SJCRH30 (cell line): ENCODE measurements at regions not wholly inside any gene's neighbourhood (a gene's known extent, or its start where the extent isn't known, plus 50 kb on each side); places are given as distances from the start of the nearest gene placed in this dataset.

Source experiments
- DNase-seq, 2 experiments: peaks; one replicate each; pipeline ENCODE4 v3.0.0-alpha.2; 2015 to 2020
- H3K27ac ChIP-seq: fragments of 250-450 bp; sonication (Bioruptor Pico); 2 replicates; pipeline ENCODE4 v1.5.1; 2020; ENCODE audit warnings: mild to moderate bottlenecking, moderate library complexity
- H3K27me3 ChIP-seq: fragments of 250-450 bp; sonication (Bioruptor Pico); 2 replicates; pipeline ENCODE4 v1.5.1; 2020; ENCODE audit warnings: mild to moderate bottlenecking, moderate library complexity
- H3K36me3 ChIP-seq: fragments of 250-450 bp; sonication (Bioruptor Pico); 2 replicates; pipeline ENCODE4 v1.5.1; 2020; ENCODE audit warnings: mild to moderate bottlenecking, moderate library complexity
- H3K4me1 ChIP-seq: fragments of 250-450 bp; sonication (Bioruptor Pico); 2 replicates; pipeline ENCODE4 v1.5.1; 2020; ENCODE audit warnings: mild to moderate bottlenecking, moderate library complexity
- H3K4me3 ChIP-seq: fragments of 250-450 bp; sonication (Bioruptor Pico); 2 replicates; pipeline ENCODE4 v1.5.1; 2020; ENCODE audit warnings: mild to moderate bottlenecking, moderate library complexity
- H3K9me3 ChIP-seq: fragments of 250-450 bp; sonication (Bioruptor Pico); replicated peaks from 2 replicates; pipeline ENCODE4 v1.5.1; 2020; ENCODE audit warnings: mild to moderate bottlenecking, moderate library complexity

DNA sequence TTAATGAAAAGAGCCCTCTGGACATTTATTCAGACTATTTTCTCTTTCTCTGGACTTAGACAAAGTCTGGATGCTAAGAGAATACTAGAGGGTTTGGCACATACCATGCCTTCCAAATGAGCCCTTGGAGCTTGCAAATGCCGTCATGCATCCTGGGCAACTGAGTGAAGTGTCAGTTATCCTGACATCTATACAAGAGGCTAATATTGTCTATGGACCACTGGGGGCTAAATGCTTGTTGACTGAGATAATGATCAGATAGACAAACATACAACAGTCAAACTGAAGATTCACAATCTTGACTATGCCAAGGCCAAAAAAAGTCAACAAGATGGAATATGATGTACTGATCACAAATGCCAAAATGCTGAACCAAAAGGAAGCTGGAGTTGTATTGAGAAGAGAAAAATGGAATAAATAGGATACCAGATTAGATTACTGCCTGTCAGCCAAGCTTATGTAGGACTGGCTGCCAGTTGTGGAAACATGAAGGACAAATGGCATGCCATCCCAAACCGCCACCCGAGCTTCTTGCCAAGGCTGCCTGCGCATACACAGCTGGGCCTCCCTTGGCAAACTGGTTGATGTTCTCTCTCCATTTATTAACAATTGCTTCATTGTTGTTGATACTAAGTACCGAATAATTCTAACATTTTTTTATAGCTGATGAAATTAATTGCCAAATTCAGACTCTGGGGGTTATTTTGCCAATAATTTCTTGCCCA lies 240.1 kb upstream of the GRAMD2B start:
- DNase-seq: no peak

DNA sequence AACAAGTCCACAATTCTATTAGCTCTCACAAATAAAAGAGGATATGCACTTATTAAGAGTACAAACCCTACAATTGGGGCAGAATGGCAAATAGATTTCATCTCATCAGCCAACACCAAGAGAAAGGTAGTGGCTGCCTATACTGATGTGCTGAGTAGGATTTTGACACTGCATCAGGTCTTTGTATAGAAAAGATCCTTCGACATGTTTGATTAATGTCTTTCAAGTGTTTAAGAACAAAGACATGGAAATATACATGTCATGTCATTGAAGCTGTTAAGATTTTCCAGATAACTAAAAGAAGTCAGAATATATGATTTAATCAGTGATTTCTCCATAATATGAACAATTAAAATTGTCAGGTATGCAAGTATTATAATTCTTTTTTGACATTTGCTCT lies 238.7 kb upstream of the GRAMD2B start:
- Histone ChIP-seq H3K4me3 (no peak overlapping the region), H3K4me1 (no peaks in the 10 kb centered on the region), H3K9me3 (no peaks in the 10 kb centered on the region), H3K36me3 (no peaks in the 10 kb centered on the region), H3K27me3 (no peaks in the 10 kb centered on the region), H3K27ac (no peak overlapping the region)
- no peak for DNase-seq

More for the DNA sequence above, 240.1 kb upstream of the GRAMD2B start:
- H3K9me3 ChIP-seq: no peaks in the 10 kb centered on the region
- H3K4me3 ChIP-seq: no peak overlapping the region
- H3K36me3 ChIP-seq: no peaks in the 10 kb centered on the region
- H3K27ac ChIP-seq: no peak overlapping the region
- H3K27me3 ChIP-seq: no peaks in the 10 kb centered on the region
- no peaks in the 10 kb centered on the region for H3K4me1 ChIP-seq

- no peak for DNase-seq
- no peaks in the 10 kb centered on the region for H3K36me3 ChIP-seq
- H3K4me3 ChIP-seq: no peak overlapping the region
- H3K9me3 ChIP-seq: no peaks in the 10 kb centered on the region
- no peak overlapping the region for H3K27ac ChIP-seq
- H3K27me3 ChIP-seq: no peaks in the 10 kb centered on the region
- no peaks in the 10 kb centered on the region for H3K4me1 ChIP-seq
These were observed 237.0 kb upstream of the GRAMD2B start for GRCh38 chr5:126186210-126186609.

DNA sequence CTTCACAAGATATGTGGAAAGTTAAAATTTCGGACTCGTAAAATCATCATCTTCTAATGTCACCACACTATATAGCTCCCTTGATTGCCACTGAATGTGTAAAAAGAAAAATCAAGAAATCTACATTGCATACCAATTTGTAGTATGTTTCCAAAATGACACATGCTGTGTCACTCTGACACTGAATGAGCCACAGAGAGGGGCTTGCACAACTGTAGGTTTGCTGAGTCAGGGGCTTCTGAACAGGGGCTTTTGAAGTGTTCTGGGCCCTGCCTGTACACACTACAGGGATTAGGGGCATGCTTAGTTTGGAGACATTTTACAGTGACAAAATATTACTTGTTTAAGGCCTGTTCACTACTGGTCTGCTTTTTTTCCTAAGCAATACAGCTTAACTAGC lies 234.4 kb upstream of the GRAMD2B start:
- no peaks in the 10 kb centered on the region for H3K36me3 ChIP-seq
- no peak overlapping the region for H3K27ac ChIP-seq
- DNase-seq: no peak
- no peaks in the 10 kb centered on the region for H3K9me3 ChIP-seq
- H3K4me3 ChIP-seq: no peak overlapping the region
- no peaks in the 10 kb centered on the region for H3K27me3 ChIP-seq
- no peaks in the 10 kb centered on the region for H3K4me1 ChIP-seq

GRCh38 chr5:126189231-126189630 lies 234.0 kb upstream of the GRAMD2B start:
- no peaks in the 10 kb centered on the region for H3K27me3 ChIP-seq
- no peak overlapping the region for H3K4me3 ChIP-seq
- H3K9me3 ChIP-seq: no peaks in the 10 kb centered on the region
- no peaks in the 10 kb centered on the region for H3K4me1 ChIP-seq
- H3K27ac ChIP-seq: no peak overlapping the region
- DNase-seq: no peak
- no peaks in the 10 kb centered on the region for H3K36me3 ChIP-seq

GRCh38 chr5:126189862-126190261 lies 233.3 kb upstream of the GRAMD2B start:
- Histone ChIP-seq H3K9me3 (no peaks in the 10 kb centered on the region), H3K36me3 (no peaks in the 10 kb centered on the region), H3K4me1 (no peaks in the 10 kb centered on the region), H3K27ac (no peak overlapping the region), H3K27me3 (no peaks in the 10 kb centered on the region), H3K4me3 (no peak overlapping the region)
- DNase-seq: no peak

GRCh38 chr5:126192226-126192625 lies 231.0 kb upstream of the GRAMD2B start:
- Histone ChIP-seq H3K36me3 (no peaks in the 10 kb centered on the region), H3K27me3 (no peaks in the 10 kb centered on the region), H3K9me3 (no peaks in the 10 kb centered on the region), H3K4me1 (no peaks in the 10 kb centered on the region), H3K27ac (no peak overlapping the region), H3K4me3 (no peak overlapping the region)
- DNase-seq: no peak

GRCh38 chr5:126195410-126196100 lies 227.7 kb upstream of the GRAMD2B start:
- no peak for DNase-seq
- Histone ChIP-seq H3K4me3 (no peak overlapping the region), H3K27ac (no peak overlapping the region), H3K9me3 (no peaks in the 10 kb centered on the region), H3K27me3 (no peaks in the 10 kb centered on the region), H3K36me3 (no peaks in the 10 kb centered on the region), H3K4me1 (no peaks in the 10 kb centered on the region)

GRCh38 chr5:126198531-126198930 lies 224.7 kb upstream of the GRAMD2B start:
- H3K27ac ChIP-seq: no peak overlapping the region
- no peaks in the 10 kb centered on the region for H3K27me3 ChIP-seq
- H3K9me3 ChIP-seq: no peaks in the 10 kb centered on the region
- no peaks in the 10 kb centered on the region for H3K36me3 ChIP-seq
- DNase-seq: no peak
- no peaks in the 10 kb centered on the region for H3K4me1 ChIP-seq
- H3K4me3 ChIP-seq: no peak overlapping the region

DNA sequence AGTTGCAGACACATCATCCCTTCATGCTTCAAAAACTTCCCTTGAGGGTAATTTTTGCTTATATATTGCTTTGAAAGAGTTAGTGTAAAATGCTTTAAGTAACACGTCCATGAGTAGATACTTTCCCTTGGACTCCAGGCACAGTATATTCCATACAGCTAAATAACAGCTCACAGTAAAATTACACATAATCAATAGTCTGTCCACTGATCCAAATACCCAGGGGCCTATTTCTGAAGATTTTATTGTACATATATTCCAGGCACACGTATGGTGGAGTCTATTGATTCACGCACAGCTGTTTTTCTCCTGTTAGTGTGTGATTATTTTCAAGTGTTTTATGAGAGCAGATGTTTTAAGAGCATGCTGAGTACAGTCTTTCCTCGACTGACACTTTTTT lies 223.7 kb upstream of the GRAMD2B start:
- H3K4me3 ChIP-seq: no peak overlapping the region
- H3K27ac ChIP-seq: no peak overlapping the region
- H3K9me3 ChIP-seq: no peaks in the 10 kb centered on the region
- no peaks in the 10 kb centered on the region for H3K4me1 ChIP-seq
- H3K27me3 ChIP-seq: no peaks in the 10 kb centered on the region
- no peak for DNase-seq
- H3K36me3 ChIP-seq: no peaks in the 10 kb centered on the region

DNA sequence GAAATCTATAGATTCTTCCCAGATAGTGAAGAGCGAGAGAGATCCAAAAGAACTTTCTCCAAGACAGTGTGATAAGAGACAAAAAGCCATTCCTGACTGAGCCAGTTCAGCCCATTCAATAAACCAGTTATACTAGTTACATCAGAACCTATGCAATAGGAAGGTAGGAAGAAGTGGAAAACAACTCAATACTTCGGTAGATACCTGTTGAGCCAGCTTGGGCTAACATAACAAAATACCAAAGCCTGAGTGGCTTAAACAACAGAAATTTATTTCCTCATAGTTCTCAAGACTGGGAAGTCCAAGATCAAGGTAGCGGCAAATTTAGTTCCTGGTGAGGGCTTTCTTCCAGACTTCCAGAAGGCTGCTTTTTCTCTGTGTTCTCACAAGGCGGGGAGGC lies 214.5 kb upstream of the GRAMD2B start:
- Histone ChIP-seq H3K9me3 (no peaks in the 10 kb centered on the region), H3K4me1 (no peaks in the 10 kb centered on the region), H3K4me3 (no peak overlapping the region), H3K27me3 (no peaks in the 10 kb centered on the region), H3K27ac (no peak overlapping the region), H3K36me3 (no peaks in the 10 kb centered on the region)
- DNase-seq: no peak

- Histone ChIP-seq H3K27me3 (no peaks in the 10 kb centered on the region), H3K36me3 (no peaks in the 10 kb centered on the region), H3K4me1 (no peaks in the 10 kb centered on the region), H3K27ac (no peak overlapping the region), H3K4me3 (no peak overlapping the region), H3K9me3 (0 out of 2 replicates have a peak, but pooled peaks cover 3% of the 10 kb centered on the region)
- DNase-seq: no peak
These were observed 212.3 kb upstream of the GRAMD2B start for GRCh38 chr5:126210955-126211354.

GRCh38 chr5:126219616-126220015 lies 203.6 kb upstream of the GRAMD2B start:
- Histone ChIP-seq H3K9me3 (0 out of 2 replicates have a peak, but pooled peaks cover 3% of the 10 kb centered on the region), H3K27ac (no peak overlapping the region), H3K27me3 (no peaks in the 10 kb centered on the region), H3K4me3 (no peak overlapping the region), H3K36me3 (no peaks in the 10 kb centered on the region), H3K4me1 (no peaks in the 10 kb centered on the region)
- DNase-seq: no peak

GRCh38 chr5:126220725-126221124 lies 202.5 kb upstream of the GRAMD2B start:
- Histone ChIP-seq H3K27ac (no peak overlapping the region), H3K27me3 (no peaks in the 10 kb centered on the region)
- no peak for DNase-seq

GRCh38 chr5:126228934-126229333 lies 194.3 kb upstream of the GRAMD2B start:
- H3K4me1 ChIP-seq: no peaks in the 10 kb centered on the region
- H3K9me3 ChIP-seq: no peaks in the 10 kb centered on the region

More at GRCh38 chr5:126220725-126221124, 202.5 kb upstream of the GRAMD2B start:
- H3K9me3 ChIP-seq: no peaks in the 10 kb centered on the region
- no peaks in the 10 kb centered on the region for H3K36me3 ChIP-seq
- no peaks in the 10 kb centered on the region for H3K4me1 ChIP-seq
- H3K4me3 ChIP-seq: no peak overlapping the region

DNA sequence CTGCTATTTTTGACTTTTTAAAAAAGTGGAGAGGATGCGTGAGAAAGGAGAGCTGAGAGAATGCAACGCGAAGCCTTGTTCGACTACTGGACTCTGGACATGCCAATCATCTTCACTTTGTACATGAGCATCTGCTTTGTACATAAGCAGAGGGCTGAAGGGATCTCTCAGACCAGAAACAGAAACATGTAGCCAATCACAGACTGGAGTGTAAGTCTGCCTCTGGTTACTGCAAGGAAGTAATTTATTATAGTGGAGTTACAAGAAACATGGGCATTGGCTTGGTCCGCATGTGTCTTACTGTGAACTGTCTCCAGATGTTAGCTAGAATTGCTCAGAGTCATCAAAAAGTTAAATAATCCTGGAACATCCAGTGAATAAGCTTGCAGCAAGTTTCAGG lies 190.0 kb upstream of the GRAMD2B start:
- DNase-seq: no peak

More at GRCh38 chr5:126228934-126229333, 194.3 kb upstream of the GRAMD2B start:
- DNase-seq: no peak
- Histone ChIP-seq H3K27me3 (no peaks in the 10 kb centered on the region), H3K27ac (no peak overlapping the region), H3K4me3 (no peak overlapping the region), H3K36me3 (no peaks in the 10 kb centered on the region)

More for the DNA sequence above, 190.0 kb upstream of the GRAMD2B start:
- H3K4me1 ChIP-seq: no peaks in the 10 kb centered on the region
- H3K9me3 ChIP-seq: no peaks in the 10 kb centered on the region
- H3K4me3 ChIP-seq: no peak overlapping the region
- no peaks in the 10 kb centered on the region for H3K36me3 ChIP-seq
- H3K27ac ChIP-seq: no peak overlapping the region
- H3K27me3 ChIP-seq: no peaks in the 10 kb centered on the region
